GM06990 (cell line): ENCODE measurements at regions not wholly inside any gene's neighbourhood (a gene's known extent, or its start where the extent isn't known, plus 50 kb on each side); places are given as distances from the start of the nearest gene placed in this dataset.

ENCODE experiments used
- DNase-seq: peaks from one replicate; pipeline ENCODE4 v3.0.0-alpha.2; 2011; ENCODE audit not compliant: insufficient read length; ENCODE audit errors: extremely low read depth
- H3K27me3 ChIP-seq: replicated peaks from 2 replicates; pipeline ENCODE4 v1.6.0; 2011; ENCODE audit warnings: low read length; ENCODE audit not compliant: control insufficient read depth, insufficient read depth
- H3K36me3 ChIP-seq: 2 replicates; pipeline ENCODE4 v1.5.1; 2011; ENCODE audit warnings: low read length; ENCODE audit not compliant: control insufficient read depth, insufficient read depth
- H3K4me3 ChIP-seq: replicated peaks from 2 replicates; pipeline ENCODE4 v1.5.1; 2011; ENCODE audit warnings: low read depth, mild to moderate bottlenecking, control low read depth, low read length
- TF ChIP-seq, protein P1 (sequence below): IDR thresholded peaks from 2 replicates; pipeline ENCODE4 v1.5.1; 2011; ENCODE audit warnings: low read length, control low read depth, mild to moderate bottlenecking, inconsistent platforms; ENCODE audit not compliant: insufficient read depth, poor library complexity, severe bottlenecking

GRCh38 chr3:69446402-69447072 is 60.6 kb upstream of the FRMD4B start:
- no peak for DNase-seq
- H3K36me3 ChIP-seq: no peaks in the 10 kb centered on the region
- no peak overlapping the region for H3K4me3 ChIP-seq
- H3K27me3 ChIP-seq: no peaks in the 10 kb centered on the region
- TF ChIP-seq, protein P1, sequence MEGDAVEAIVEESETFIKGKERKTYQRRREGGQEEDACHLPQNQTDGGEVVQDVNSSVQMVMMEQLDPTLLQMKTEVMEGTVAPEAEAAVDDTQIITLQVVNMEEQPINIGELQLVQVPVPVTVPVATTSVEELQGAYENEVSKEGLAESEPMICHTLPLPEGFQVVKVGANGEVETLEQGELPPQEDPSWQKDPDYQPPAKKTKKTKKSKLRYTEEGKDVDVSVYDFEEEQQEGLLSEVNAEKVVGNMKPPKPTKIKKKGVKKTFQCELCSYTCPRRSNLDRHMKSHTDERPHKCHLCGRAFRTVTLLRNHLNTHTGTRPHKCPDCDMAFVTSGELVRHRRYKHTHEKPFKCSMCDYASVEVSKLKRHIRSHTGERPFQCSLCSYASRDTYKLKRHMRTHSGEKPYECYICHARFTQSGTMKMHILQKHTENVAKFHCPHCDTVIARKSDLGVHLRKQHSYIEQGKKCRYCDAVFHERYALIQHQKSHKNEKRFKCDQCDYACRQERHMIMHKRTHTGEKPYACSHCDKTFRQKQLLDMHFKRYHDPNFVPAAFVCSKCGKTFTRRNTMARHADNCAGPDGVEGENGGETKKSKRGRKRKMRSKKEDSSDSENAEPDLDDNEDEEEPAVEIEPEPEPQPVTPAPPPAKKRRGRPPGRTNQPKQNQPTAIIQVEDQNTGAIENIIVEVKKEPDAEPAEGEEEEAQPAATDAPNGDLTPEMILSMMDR: no peak

DNA sequence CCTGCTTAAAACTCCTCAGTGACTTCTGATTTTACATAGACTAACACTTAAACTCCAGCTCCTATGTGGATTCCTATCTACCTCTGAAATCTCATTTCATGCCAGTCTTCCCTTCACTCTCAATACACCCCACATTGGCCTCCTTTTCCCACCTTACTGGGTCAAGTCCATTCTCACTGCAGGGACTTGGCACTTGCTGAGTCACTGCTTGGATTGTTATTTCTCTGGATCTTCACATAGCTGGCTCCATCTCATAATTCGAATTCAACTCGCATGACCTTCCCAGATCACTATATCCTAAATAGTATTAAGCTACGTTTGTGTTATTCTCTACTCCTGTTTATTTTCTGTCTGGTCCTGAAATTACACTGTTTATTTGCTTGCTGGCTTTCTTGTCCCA is 59.6 kb upstream of the FRMD4B start:
- no peak for DNase-seq
- H3K36me3 ChIP-seq: no peaks in the 10 kb centered on the region
- H3K4me3 ChIP-seq: no peak overlapping the region
- TF ChIP-seq, protein P1: no peak
- no peaks in the 10 kb centered on the region for H3K27me3 ChIP-seq

- DNase-seq: no peak
These were observed 59.1 kb upstream of the FRMD4B start for GRCh38 chr3:69445024-69445423.

DNA sequence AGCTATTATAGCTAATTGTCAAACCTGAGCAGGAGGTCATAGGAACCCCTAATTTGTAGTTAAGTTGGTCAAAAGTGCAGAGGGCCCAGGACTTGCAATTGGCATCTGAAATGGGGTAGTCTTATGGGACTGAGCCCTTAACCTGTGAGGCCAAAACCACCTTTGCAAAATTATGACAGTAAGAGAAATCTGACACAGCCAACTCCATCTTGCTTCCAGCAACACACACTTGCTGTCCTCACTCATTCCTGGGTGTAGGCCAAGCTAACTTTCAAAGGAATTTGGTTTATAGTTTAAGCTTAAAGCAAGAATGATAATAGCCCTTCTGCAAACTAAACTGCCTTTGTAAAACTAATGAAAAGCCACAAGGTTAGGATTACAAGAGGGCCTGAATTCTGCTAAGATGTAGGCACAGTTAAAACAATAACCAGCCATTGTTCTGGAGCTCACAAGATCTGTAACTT is 57.6 kb upstream of the FRMD4B start:
- TF ChIP-seq, protein P1: no peak
- DNase-seq: no peak
- Histone ChIP-seq H3K27me3 (no peaks in the 10 kb centered on the region), H3K36me3 (no peaks in the 10 kb centered on the region), H3K4me3 (no peak overlapping the region)

More at GRCh38 chr3:69445024-69445423, 59.1 kb upstream of the FRMD4B start:
- no peaks in the 10 kb centered on the region for H3K36me3 ChIP-seq
- no peak overlapping the region for H3K4me3 ChIP-seq
- H3K27me3 ChIP-seq: no peaks in the 10 kb centered on the region
- TF ChIP-seq, protein P1: no peak

DNA sequence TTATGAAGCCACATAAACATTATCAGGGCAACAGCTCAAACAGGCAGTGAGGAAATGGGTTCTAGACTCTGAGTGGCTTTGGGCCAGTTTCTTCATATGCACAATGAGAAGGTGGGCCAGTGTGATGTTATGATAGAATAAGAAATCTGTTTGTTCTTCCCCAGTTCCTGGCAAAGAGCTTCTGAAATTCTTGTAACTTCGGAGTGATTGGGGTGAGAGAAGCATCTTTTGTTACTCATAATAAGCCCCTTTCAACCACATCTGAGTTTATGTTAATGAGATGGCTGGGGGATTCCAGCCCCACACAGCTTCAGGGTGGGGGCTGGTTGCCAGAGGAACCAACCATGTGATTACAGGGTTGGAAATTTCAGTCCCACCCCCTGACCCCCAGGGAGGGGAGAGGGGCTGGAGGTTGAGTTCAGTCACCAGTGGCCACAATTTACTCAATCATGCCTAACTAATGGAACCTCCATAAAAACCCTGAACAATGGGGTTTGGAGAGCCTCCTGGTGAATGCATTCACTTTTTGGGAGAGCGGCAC is 57.0 kb upstream of the FRMD4B start:
- DNase-seq: peak; percentile 18
- Histone ChIP-seq H3K4me3 (no peak overlapping the region), H3K36me3 (no peaks in the 10 kb centered on the region), H3K27me3 (no peaks in the 10 kb centered on the region)
- TF ChIP-seq, protein P1: no peak

DNA sequence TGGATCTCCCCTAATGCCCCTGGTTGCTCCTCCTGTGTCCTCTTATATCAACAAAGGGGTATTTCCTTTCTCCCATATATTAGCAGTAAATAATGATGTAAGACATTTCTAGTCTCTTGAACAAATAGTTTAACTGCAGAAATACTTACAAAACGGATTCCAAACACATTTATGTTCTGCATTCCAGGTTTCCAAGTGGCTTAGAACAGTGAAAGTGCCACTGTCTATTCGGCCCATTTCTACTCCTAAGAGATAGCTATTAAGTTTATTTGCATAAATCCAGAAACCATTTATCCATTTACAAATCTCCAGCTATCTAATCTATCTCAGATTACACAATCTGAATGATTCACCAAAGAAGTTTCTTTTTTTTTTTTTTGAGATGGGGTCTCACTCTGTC is 55.8 kb upstream of the FRMD4B start:
- no peak overlapping the region for H3K4me3 ChIP-seq
- H3K36me3 ChIP-seq: no peaks in the 10 kb centered on the region
- TF ChIP-seq, protein P1: no peak
- no peak for DNase-seq
- H3K27me3 ChIP-seq: no peaks in the 10 kb centered on the region
